ENCODE measurements at regions not wholly inside any gene's neighbourhood (a gene's known extent, or its start where the extent isn't known, plus 50 kb on each side); places are given as distances from the start of the nearest gene placed in this dataset.

GRCh38 chr1:98048244-98048643 lies 127.4 kb upstream of the DPYD start:
- TF ChIP-seq L3MBTL2 (conservative IDR thresholded peaks at IDR 0.05) (no peak), BHLHE40 (IDR thresholded peaks at IDR 0.05; ENCODE audit: borderline replicate concordance) (no peak), LEF1 (IDR thresholded peaks at IDR 0.05; ENCODE audit: borderline replicate concordance) (no peak), SP1 (IDR thresholded peaks at IDR 0.05) (no peak), ZNF384 (IDR thresholded peaks at IDR 0.05) (no peak), SUZ12 (IDR thresholded peaks at IDR 0.05) (no peak), FOXK2 (IDR thresholded peaks at IDR 0.05) (no peak), HDGF (IDR thresholded peaks at IDR 0.05; ENCODE audit: borderline replicate concordance) (no peak), FOXM1 (IDR thresholded peaks at IDR 0.05; ENCODE audit: borderline replicate concordance) (no peak), FOXA1 (IDR thresholded peaks at IDR 0.05) (no peak), NFRKB (IDR thresholded peaks at IDR 0.05) (no peak), ELF4 (IDR thresholded peaks at IDR 0.05) (no peak)
